ENCODE measurements at regions not wholly inside any gene's neighbourhood (a gene's known extent, or its start where the extent isn't known, plus 50 kb on each side); places are given as distances from the start of the nearest gene placed in this dataset.

DNA sequence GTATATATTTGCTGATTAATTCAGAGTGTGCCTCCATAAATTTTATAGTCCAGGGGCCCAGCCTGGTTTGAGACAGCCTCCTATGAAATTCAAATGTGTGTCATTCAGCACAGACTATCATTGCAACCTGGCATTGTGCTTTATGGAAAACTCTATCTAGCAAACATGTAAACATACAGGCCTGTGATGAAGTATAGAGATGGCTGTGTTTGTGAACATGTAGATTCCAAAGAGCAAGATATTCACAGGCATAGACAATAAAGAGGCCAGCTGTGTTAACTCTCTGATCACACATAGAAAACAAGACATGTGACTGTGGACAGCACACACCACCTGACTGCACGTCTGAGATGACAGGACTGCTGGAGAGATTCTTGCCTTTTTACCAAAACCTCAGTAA, 297.9 kb downstream of the EN1 start:
- no peak overlapping the region for H3K9ac ChIP-seq (ENCODE audit: low read depth, low read length)
- H3K4me3 ChIP-seq (ENCODE audit: low read depth, low read length), result no peak overlapping the region
- no peaks in the 10 kb centered on the region for H3K9me3 ChIP-seq (ENCODE audit: control insufficient read depth, insufficient read depth, low read length)
- H3K27me3 ChIP-seq (ENCODE audit: control insufficient read depth, insufficient read depth, low read length), result no peaks in the 10 kb centered on the region
- H3K4me1 ChIP-seq (ENCODE audit: control insufficient read depth, insufficient read depth, low read length), result no peaks in the 10 kb centered on the region
- H3K36me3 ChIP-seq (ENCODE audit: control insufficient read depth, insufficient read depth, low read length), result no peaks in the 10 kb centered on the region

DNA sequence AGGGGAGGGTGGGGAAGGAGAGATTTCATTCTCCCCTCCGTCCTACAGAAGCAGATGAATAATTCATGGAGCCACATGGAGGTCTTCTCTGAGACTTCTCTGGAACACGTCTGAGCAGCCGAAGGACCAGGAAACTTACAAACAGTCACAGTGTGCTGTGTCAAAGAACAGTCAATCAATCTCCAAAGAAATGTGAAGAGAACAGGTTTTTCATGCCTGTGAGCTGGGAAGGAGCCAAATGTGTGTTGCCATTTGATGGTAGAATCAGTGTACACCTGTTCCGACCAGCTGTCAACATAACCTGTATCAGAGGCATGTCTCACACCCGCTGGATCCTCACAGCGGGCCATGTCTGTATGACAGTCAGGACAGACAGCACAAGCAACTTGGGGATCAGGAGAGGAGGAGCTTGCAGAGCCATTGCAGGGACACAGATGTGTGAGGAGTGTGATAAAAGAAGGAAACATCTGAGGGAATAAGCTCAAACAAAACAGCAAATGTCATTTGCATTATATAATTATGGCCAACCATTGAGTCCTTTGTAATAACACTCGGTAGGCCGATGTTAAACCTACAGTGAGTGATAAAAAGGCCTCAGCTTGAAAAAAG, 298.5 kb downstream of the EN1 start:
- Histone ChIP-seq H3K9ac (ENCODE audit: low read depth, low read length) (no peak overlapping the region), H3K9me3 (ENCODE audit: control insufficient read depth, insufficient read depth, low read length) (no peaks in the 10 kb centered on the region), H3K4me1 (ENCODE audit: control insufficient read depth, insufficient read depth, low read length) (no peaks in the 10 kb centered on the region), H3K4me3 (ENCODE audit: low read depth, low read length) (no peak overlapping the region), H3K36me3 (ENCODE audit: control insufficient read depth, insufficient read depth, low read length) (no peaks in the 10 kb centered on the region), H3K27me3 (ENCODE audit: control insufficient read depth, insufficient read depth, low read length) (no peaks in the 10 kb centered on the region)

- H3K9ac ChIP-seq (ENCODE audit: low read depth, low read length), result no peak overlapping the region
- H3K4me1 ChIP-seq (ENCODE audit: control insufficient read depth, insufficient read depth, low read length), result no peaks in the 10 kb centered on the region
- H3K27me3 ChIP-seq (ENCODE audit: control insufficient read depth, insufficient read depth, low read length), result peaks cover 2% of the 10 kb centered on the region
- H3K9me3 ChIP-seq (ENCODE audit: control insufficient read depth, insufficient read depth, low read length), result no peaks in the 10 kb centered on the region
- H3K36me3 ChIP-seq (ENCODE audit: control insufficient read depth, insufficient read depth, low read length), result no peaks in the 10 kb centered on the region
- no peak overlapping the region for H3K4me3 ChIP-seq (ENCODE audit: low read depth, low read length)
These were observed 308.2 kb downstream of the EN1 start for GRCh38 chr2:118539290-118539689.

DNA sequence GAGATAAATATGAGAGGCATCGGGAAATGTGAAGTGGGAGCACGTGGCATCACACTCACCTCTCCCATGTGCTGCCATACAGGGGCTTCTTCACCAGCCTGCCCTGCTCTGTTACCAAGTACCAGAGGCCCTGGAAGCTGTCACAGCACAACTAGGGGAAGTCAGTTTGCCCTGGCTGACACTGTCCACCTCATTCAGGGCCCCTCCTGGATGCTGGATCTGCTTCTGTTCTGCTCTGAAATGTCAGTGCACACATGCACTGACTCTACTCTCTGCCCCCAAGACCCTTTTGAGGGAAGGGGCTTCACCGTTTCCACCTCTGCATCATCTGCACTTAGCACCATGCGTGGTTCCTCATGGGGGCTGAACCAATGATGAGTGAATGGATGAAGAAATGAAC, 311.1 kb downstream of the EN1 start:
- no peak overlapping the region for H3K9ac ChIP-seq (ENCODE audit: low read depth, low read length)
- H3K36me3 ChIP-seq (ENCODE audit: control insufficient read depth, insufficient read depth, low read length), result no peaks in the 10 kb centered on the region
- H3K27me3 ChIP-seq (ENCODE audit: control insufficient read depth, insufficient read depth, low read length), result peaks cover 2% of the 10 kb centered on the region
- H3K4me3 ChIP-seq (ENCODE audit: low read depth, low read length), result no peak overlapping the region
- H3K4me1 ChIP-seq (ENCODE audit: control insufficient read depth, insufficient read depth, low read length), result no peaks in the 10 kb centered on the region
- H3K9me3 ChIP-seq (ENCODE audit: control insufficient read depth, insufficient read depth, low read length), result no peaks in the 10 kb centered on the region

DNA sequence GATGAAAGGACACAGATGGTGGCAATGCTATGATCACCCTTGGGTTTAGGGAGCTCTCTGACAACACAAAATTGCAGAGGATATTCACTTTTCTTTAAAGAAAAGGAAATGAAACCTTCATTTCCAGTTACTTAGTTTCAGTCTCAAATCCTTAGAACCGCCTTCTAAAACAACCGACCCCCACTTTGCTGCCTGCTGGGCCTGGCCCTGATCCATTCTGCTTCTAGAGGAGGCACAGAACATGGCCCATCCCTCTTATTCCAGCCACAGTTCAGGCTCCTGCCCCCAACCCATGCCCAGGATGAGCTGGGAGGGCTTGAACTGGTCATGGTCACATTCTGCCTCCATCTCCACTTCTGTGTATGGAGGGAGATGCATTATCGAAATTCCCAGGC, 311.6 kb downstream of the EN1 start:
- no peak overlapping the region for H3K9ac ChIP-seq (ENCODE audit: low read depth, low read length)
- H3K4me3 ChIP-seq (ENCODE audit: low read depth, low read length), result no peak overlapping the region
- no peaks in the 10 kb centered on the region for H3K4me1 ChIP-seq (ENCODE audit: control insufficient read depth, insufficient read depth, low read length)
- no peaks in the 10 kb centered on the region for H3K9me3 ChIP-seq (ENCODE audit: control insufficient read depth, insufficient read depth, low read length)
- H3K36me3 ChIP-seq (ENCODE audit: control insufficient read depth, insufficient read depth, low read length), result no peaks in the 10 kb centered on the region
- H3K27me3 ChIP-seq (ENCODE audit: control insufficient read depth, insufficient read depth, low read length), result peaks cover 2% of the 10 kb centered on the region

DNA sequence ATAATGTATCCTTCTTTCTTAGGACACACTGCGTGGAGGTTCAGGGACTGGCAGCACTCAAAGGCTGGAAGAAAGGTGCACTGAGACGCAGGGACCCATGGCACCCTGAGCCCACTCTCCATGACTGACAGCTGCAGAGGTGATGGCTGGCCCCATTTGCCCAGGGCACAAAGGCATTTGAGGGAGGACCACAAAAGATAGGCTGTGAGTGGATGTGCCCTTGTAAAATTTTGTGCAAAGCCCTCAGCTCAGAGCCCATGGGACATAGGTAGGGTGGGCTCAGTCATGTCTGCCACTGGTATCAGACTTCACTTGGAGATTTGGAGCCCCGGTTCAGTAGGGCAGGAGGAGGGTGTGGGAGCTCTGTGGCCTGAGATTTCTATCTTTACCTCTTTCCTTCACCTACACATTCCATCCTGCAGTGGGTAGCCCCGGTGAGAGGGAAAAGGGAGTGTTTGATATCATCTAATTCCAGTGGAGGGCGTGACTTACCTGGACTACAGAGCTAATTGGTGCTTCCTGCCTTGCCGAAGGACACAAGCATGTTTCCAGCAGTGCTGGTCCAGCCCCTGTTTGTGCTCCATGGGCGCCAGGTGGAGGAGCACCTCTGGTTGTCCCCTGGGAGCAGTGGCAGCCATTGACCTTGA, 312.2 kb downstream of the EN1 start:
- Histone ChIP-seq H3K9me3 (ENCODE audit: control insufficient read depth, insufficient read depth, low read length) (no peaks in the 10 kb centered on the region), H3K4me1 (ENCODE audit: control insufficient read depth, insufficient read depth, low read length) (peaks cover 4% of the 10 kb centered on the region), H3K27me3 (ENCODE audit: control insufficient read depth, insufficient read depth, low read length) (peaks cover 2% of the 10 kb centered on the region), H3K36me3 (ENCODE audit: control insufficient read depth, insufficient read depth, low read length) (no peaks in the 10 kb centered on the region), H3K4me3 (ENCODE audit: low read depth, low read length) (no peak overlapping the region), H3K9ac (ENCODE audit: low read depth, low read length) (no peak overlapping the region)

GRCh38 chr2:118530976-118531375, 316.5 kb downstream of the EN1 start:
- H3K36me3 ChIP-seq (ENCODE audit: control insufficient read depth, insufficient read depth, low read length), result no peaks in the 10 kb centered on the region
- H3K4me3 ChIP-seq (ENCODE audit: low read depth, low read length), result no peak overlapping the region
- peaks cover 15% of the 10 kb centered on the region for H3K4me1 ChIP-seq (ENCODE audit: control insufficient read depth, insufficient read depth, low read length)
- H3K9ac ChIP-seq (ENCODE audit: low read depth, low read length), result no peak overlapping the region
- no peaks in the 10 kb centered on the region for H3K27me3 ChIP-seq (ENCODE audit: control insufficient read depth, insufficient read depth, low read length)
- H3K9me3 ChIP-seq (ENCODE audit: control insufficient read depth, insufficient read depth, low read length), result no peaks in the 10 kb centered on the region

DNA sequence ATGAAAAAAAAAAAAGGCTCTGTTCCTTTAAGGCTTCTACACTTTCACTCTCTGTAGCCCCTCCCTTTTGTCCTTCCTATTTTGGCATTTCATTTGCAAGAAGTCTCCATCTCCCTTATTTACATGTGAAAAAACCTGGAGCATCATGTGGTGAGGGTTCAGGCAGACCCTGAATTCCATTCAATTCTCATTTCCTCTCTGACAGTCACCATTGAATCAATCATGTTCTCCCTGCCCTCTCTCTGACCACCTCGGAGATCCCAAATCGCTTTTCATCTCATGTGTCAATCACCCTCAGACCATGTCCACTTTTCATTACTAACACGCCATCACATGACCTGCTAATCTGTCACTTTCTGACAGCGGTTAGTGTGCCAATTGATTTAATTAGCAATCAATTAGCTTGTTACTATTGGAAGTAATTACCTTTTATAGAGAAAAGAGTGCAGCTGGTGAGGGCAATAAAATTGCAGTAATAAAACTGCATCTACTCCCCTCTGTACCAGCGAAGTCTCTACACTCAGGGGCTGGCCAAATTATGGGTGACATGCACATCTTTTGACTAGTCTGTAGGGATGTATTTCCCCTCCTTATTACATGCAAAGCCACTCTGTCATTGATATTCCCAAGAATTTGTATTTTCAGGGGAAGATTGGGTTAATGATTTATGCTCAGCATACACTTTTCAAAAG, 317.4 kb downstream of the EN1 start:
- H3K4me3 ChIP-seq (ENCODE audit: low read depth, low read length), result no peak overlapping the region
- peaks cover 15% of the 10 kb centered on the region for H3K4me1 ChIP-seq (ENCODE audit: control insufficient read depth, insufficient read depth, low read length)
- no peaks in the 10 kb centered on the region for H3K36me3 ChIP-seq (ENCODE audit: control insufficient read depth, insufficient read depth, low read length)
- H3K9me3 ChIP-seq (ENCODE audit: control insufficient read depth, insufficient read depth, low read length), result no peaks in the 10 kb centered on the region
- H3K27me3 ChIP-seq (ENCODE audit: control insufficient read depth, insufficient read depth, low read length), result no peaks in the 10 kb centered on the region
- H3K9ac ChIP-seq (ENCODE audit: low read depth, low read length), result no peak overlapping the region

GRCh38 chr2:118527571-118527970, 319.9 kb downstream of the EN1 start:
- H3K27me3 ChIP-seq (ENCODE audit: control insufficient read depth, insufficient read depth, low read length), result no peaks in the 10 kb centered on the region
- H3K4me3 ChIP-seq (ENCODE audit: low read depth, low read length), result no peak overlapping the region
- H3K4me1 ChIP-seq (ENCODE audit: control insufficient read depth, insufficient read depth, low read length), result peaks cover 15% of the 10 kb centered on the region
- no peaks in the 10 kb centered on the region for H3K9me3 ChIP-seq (ENCODE audit: control insufficient read depth, insufficient read depth, low read length)
- no peak overlapping the region for H3K9ac ChIP-seq (ENCODE audit: low read depth, low read length)
- H3K36me3 ChIP-seq (ENCODE audit: control insufficient read depth, insufficient read depth, low read length), result no peaks in the 10 kb centered on the region

- no peaks in the 10 kb centered on the region for H3K27me3 ChIP-seq (ENCODE audit: control insufficient read depth, insufficient read depth, low read length)
- no peaks in the 10 kb centered on the region for H3K36me3 ChIP-seq (ENCODE audit: control insufficient read depth, insufficient read depth, low read length)
These were observed 322.1 kb downstream of the EN1 start for GRCh38 chr2:118525346-118525745.

DNA sequence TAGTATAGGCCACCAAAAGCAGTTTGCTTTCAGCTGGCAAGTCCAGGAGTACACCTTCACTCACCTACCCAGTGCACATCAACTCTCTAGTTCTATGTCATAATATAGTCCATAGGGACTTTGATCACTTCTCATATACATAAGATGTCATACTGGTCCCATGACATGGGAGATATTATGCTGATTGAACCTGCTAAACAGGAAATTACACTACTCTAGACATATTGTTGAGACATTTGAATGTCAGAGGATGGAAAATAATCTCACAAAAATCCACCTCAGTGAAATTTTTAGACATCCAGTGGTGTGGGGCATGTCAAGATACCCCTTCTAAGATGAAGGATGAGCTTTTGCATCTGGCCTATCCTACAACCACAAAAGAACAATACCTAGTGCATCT, 322.5 kb downstream of the EN1 start:
- Histone ChIP-seq H3K9me3 (ENCODE audit: control insufficient read depth, insufficient read depth, low read length) (peaks cover 4% of the 10 kb centered on the region), H3K27me3 (ENCODE audit: control insufficient read depth, insufficient read depth, low read length) (no peaks in the 10 kb centered on the region), H3K36me3 (ENCODE audit: control insufficient read depth, insufficient read depth, low read length) (no peaks in the 10 kb centered on the region), H3K4me1 (ENCODE audit: control insufficient read depth, insufficient read depth, low read length) (peaks cover 8% of the 10 kb centered on the region), H3K9ac (ENCODE audit: low read depth, low read length) (no peak overlapping the region), H3K4me3 (ENCODE audit: low read depth, low read length) (no peak overlapping the region)

More at GRCh38 chr2:118525346-118525745, 322.1 kb downstream of the EN1 start:
- H3K9ac ChIP-seq (ENCODE audit: low read depth, low read length), result no peak overlapping the region
- peaks cover 4% of the 10 kb centered on the region for H3K9me3 ChIP-seq (ENCODE audit: control insufficient read depth, insufficient read depth, low read length)
- peaks cover 12% of the 10 kb centered on the region for H3K4me1 ChIP-seq (ENCODE audit: control insufficient read depth, insufficient read depth, low read length)
- no peak overlapping the region for H3K4me3 ChIP-seq (ENCODE audit: low read depth, low read length)

GRCh38 chr2:118523761-118524160, 323.7 kb downstream of the EN1 start:
- Histone ChIP-seq H3K27me3 (ENCODE audit: control insufficient read depth, insufficient read depth, low read length) (no peaks in the 10 kb centered on the region), H3K36me3 (ENCODE audit: control insufficient read depth, insufficient read depth, low read length) (no peaks in the 10 kb centered on the region)

More at GRCh38 chr2:118523761-118524160, 323.7 kb downstream of the EN1 start:
- Histone ChIP-seq H3K4me3 (ENCODE audit: low read depth, low read length) (no peak overlapping the region), H3K4me1 (ENCODE audit: control insufficient read depth, insufficient read depth, low read length) (no peaks in the 10 kb centered on the region), H3K9ac (ENCODE audit: low read depth, low read length) (no peak overlapping the region), H3K9me3 (ENCODE audit: control insufficient read depth, insufficient read depth, low read length) (peaks cover 4% of the 10 kb centered on the region)
